Pancreas (tissue), 10 donors: ENCODE measurements at regions not wholly inside any gene's neighbourhood (a gene's known extent, or its start where the extent isn't known, plus 50 kb on each side); places are given as distances from the start of the nearest gene placed in this dataset.
"Not testable (repeated sequence)": the region's sequence is repeated elsewhere in the genome, so short reads cannot be mapped to it uniquely, and the experiment has no call there.

Experiments used
- ATAC-seq, 4 donors: fragments of 200-7000 bp; cut with Tn5 transposase; one replicate each; pipeline versions ENCODE4 v1.8.0 to v1.9.1; 2020; ENCODE audit warnings: mild to moderate bottlenecking in 4 of 4, moderate library complexity in 4 of 4
- DNase-seq, 6 donors: peaks; one replicate each; pipeline ENCODE4 v3.0.0-alpha.2; 2020
- FAIRE-seq: peaks from 2 replicates; lab custom pipeline; 2012; peaks lifted over from hg19 to GRCh38; lab: Jason Lieb, UNC
- H3K27ac ChIP-seq, 4 donors: fragments of 200-600 bp; sonication (generic); 1 replicate in 3 of 4; 2 replicates in 1 of 4; pipeline versions ENCODE4 v1.5.0 to v1.8.0; 2020
- H3K27me3 ChIP-seq, 4 donors: fragments of 200-600 bp; one replicate each; pipeline ENCODE4 v1.8.0; 2021
- H3K36me3 ChIP-seq, 3 donors: fragments of 200-600 bp; sonication (generic) in 1 of 3; one replicate each; pipeline versions ENCODE4 v1.5.0 to v1.8.0; 2020 to 2021
- H3K4me1 ChIP-seq, 3 donors: fragments of 200-600 bp; one replicate each; pipeline ENCODE4 v1.8.0; 2021
- H3K4me3 ChIP-seq, 4 donors: fragments of 200-600 bp; sonication (generic) in 2 of 4; one replicate each; pipeline versions ENCODE4 v1.5.0 to v1.8.0; 2020 to 2021
- H3K9me3 ChIP-seq, 4 donors: fragments of 200-600 bp; one replicate each; pipeline ENCODE4 v1.8.0; 2021
- CTCF ChIP-seq, 4 donors: fragments of 200-600 bp; sonication (generic) in 3 of 4; IDR thresholded peaks; one replicate each; pipeline versions ENCODE4 v1.5.0 to v1.8.0; 2021; ENCODE audit warnings: antibody characterized with exemption in 4 of 4
- WGBS, 2 donors: extraction: QIAGEN DNeasy Blood & Tissue Kit; methylation state at CpG; one replicate each; pipeline ENCODE4 v1.1.7; 2013; 5-methylcytosine and 5-hydroxymethylcytosine counted together
- intact Hi-C, 3 donors: fragments of 100-400 bp; cut with DNase I; formaldehyde crosslinking; loops; one replicate each; pipeline versions ENCODE4 v1.11.1 to v1.14.2; 2022
- donor health status: healthy with polysubstance abuse.
- donor health status: DM: no; HTN: no; CAD: no; lungs with moderate emphysema.
- donor health status: DM: no; HTN: no; CAD: no.
- donor health status: control.
- donor health status: control.
- donor health status: Bipolar disorder and iron deficiency.
- donor health status: DM: yes; HTN: yes; CAD: no.
- donor health status: DM: no; HTN: no; CAD: no.
- donor health status: DM: no; HTN: no; CAD: no.
- donor health status: DM: yes; HTN: yes; CAD: no.

DNA sequence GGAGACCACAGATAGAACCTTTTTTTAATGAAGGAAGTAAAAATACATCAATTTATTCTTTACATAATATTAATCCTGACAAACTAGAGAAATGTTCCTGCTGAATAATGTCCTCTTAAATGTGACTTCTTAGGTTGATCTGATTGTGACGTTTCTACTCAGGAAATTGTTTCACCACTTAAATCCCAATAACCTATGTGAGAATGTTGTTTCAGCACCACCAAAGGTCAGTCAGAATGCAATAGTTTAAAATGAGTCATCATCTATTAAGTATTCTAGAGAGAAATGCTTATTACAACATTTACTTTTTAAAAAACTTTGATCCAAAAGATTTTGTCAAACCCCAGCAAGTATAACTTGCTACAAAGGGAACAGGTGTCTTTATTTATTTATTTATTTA lies 155.4 kb upstream of the CACNA2D1 start:
- DNase-seq (no peak), FAIRE-seq (no peak), ATAC-seq (no peak)
- no peaks in the 10 kb centered on the region for H3K36me3 ChIP-seq
- no peak overlapping the region for H3K4me3 ChIP-seq
- H3K27me3 ChIP-seq = no peaks in the 10 kb centered on the region
- H3K27ac ChIP-seq = no peak overlapping the region
- no peaks in the 10 kb centered on the region for H3K9me3 ChIP-seq
- no peak for TF ChIP-seq CTCF (IDR thresholded peaks at IDR 0.05)
- intact Hi-C loops = no loop called here
- H3K4me1 ChIP-seq = no peaks in the 10 kb centered on the region
- WGBS, 2 donors = 27 to 53% methylated on average over 1 of the region's 1 CpG

- H3K4me1 ChIP-seq, ATAC-seq, intact Hi-C loops, H3K36me3 ChIP-seq, H3K4me3 ChIP-seq, H3K9me3 ChIP-seq, DNase-seq, H3K27ac ChIP-seq, H3K27me3 ChIP-seq, FAIRE-seq: not testable (repeated sequence)
- WGBS, 2 donors = 80 to 81% methylated on average over 3 of the region's 3 CpGs
Measured at GRCh38 chr7:82595795-82596194, 152.2 kb upstream of the CACNA2D1 start.

DNA sequence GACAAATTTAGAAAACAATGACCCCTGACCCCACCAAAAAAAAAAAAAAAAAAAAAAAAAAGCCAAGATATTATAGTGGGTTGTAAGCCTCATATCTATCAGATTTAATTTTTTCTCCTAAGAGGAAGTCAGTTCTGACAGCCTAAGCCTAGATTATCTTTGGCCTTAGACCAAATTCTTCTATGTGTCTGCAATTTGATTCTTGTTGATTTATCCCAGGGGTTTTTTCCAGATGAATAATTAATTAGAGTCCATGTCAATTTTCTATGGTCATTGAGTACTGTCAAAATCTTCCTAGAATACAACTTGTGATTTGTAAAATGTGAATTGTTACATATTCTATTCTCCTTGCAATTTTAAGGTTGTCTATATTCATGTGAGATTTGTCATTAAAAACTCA lies 151.6 kb upstream of the CACNA2D1 start:
- H3K4me1 ChIP-seq = no peaks in the 10 kb centered on the region
- DNase-seq = no peak
- no peak for TF ChIP-seq CTCF (IDR thresholded peaks at IDR 0.05)

DNA sequence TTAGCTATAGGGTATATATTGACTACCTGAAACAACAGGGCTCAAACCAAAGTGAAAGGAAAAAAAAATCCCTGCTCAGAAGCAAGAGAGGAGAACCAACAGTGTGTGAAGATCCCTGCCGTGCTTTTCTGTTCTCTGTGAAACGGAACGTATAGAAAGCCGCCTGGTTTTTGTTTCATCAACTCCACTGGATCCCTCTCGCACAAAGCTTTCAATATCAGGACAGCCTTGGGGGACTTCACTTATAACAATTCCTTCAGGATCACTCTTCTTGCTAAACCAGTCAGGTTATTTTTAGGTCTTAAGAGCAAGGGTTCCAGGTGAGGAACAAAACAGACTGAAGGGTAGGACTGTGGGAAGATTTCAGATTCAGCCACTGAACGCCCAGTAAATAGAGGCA lies 151.1 kb upstream of the CACNA2D1 start:
- Histone ChIP-seq H3K9me3 (no peaks in the 10 kb centered on the region), H3K27me3 (no peaks in the 10 kb centered on the region), H3K4me1 (no peaks in the 10 kb centered on the region), H3K36me3 (no peaks in the 10 kb centered on the region), H3K27ac (no peak overlapping the region), H3K4me3 (no peak overlapping the region)
- no peak for ATAC-seq
- intact Hi-C loops = no loop called here
- WGBS, 2 donors = 48 to 54% methylated on average over 6 of the region's 6 CpGs
- no peak for TF ChIP-seq CTCF (IDR thresholded peaks at IDR 0.05)
- FAIRE-seq = no peak
- no peak for DNase-seq

More for the DNA sequence above, 151.6 kb upstream of the CACNA2D1 start:
- Histone ChIP-seq H3K27ac (no peak overlapping the region), H3K36me3 (no peaks in the 10 kb centered on the region), H3K9me3 (no peaks in the 10 kb centered on the region), H3K4me3 (no peak overlapping the region), H3K27me3 (no peaks in the 10 kb centered on the region)
- FAIRE-seq = no peak
- peak in 1 of 4 donors; percentile 23 for ATAC-seq
- intact Hi-C loops = no loop called here

DNA sequence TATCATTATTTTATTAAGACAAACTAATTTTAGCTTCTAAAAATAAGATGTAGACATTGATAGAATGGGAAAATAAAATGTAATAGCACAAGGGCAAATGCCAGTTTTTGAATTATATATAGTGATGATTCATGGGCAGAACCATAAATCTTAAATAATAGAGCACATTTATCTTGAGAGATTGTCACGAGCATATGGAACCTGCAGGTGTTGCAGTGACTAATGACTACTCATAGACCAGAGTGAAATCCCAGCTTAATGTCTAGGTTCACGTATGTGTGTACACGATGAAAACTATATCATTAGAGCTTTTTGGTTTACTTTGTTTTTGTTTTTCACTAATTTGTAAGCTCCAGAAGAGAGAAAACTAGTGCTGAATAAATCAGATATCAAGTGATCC lies 150.2 kb upstream of the CACNA2D1 start:
- Histone ChIP-seq H3K36me3 (no peaks in the 10 kb centered on the region), H3K4me3 (no peak overlapping the region), H3K9me3 (no peaks in the 10 kb centered on the region), H3K27ac (no peak overlapping the region), H3K27me3 (no peaks in the 10 kb centered on the region), H3K4me1 (no peaks in the 10 kb centered on the region)
- intact Hi-C loops = no loop called here
- no peak for TF ChIP-seq CTCF (IDR thresholded peaks at IDR 0.05)
- 64 to 65% methylated on average over 3 of the region's 3 CpGs for WGBS, 2 donors
- DNase-seq (no peak), ATAC-seq (no peak), FAIRE-seq (no peak)

- no peak for FAIRE-seq
Measured at GRCh38 chr7:82592416-82592815, 148.8 kb upstream of the CACNA2D1 start.

More at GRCh38 chr7:82592416-82592815, 148.8 kb upstream of the CACNA2D1 start:
- no peaks in the 10 kb centered on the region for H3K9me3 ChIP-seq
- H3K27me3 ChIP-seq = no peaks in the 10 kb centered on the region
- no peaks in the 10 kb centered on the region for H3K4me1 ChIP-seq
- H3K27ac ChIP-seq = no peak overlapping the region
- TF ChIP-seq CTCF (IDR thresholded peaks at IDR 0.05) = no peak
- no peak overlapping the region for H3K4me3 ChIP-seq
- intact Hi-C loops = no loop called here
- H3K36me3 ChIP-seq = no peaks in the 10 kb centered on the region
- DNase-seq (no peak), ATAC-seq (no peak)
- WGBS, 2 donors = 58 to 79% methylated on average over 1 of the region's 1 CpG
